Osteoblast (primary cell): ENCODE measurements at regions not wholly inside any gene's neighbourhood (a gene's known extent, or its start where the extent isn't known, plus 50 kb on each side); places are given as distances from the start of the nearest gene placed in this dataset.

ENCODE experiments used
- DNase-seq: peaks from one replicate; pipeline ENCODE4 v3.0.0; 2011; ENCODE audit warnings: low spot score, mixed read lengths; ENCODE audit not compliant: insufficient read length; ENCODE audit errors: missing footprints
- H2AFZ ChIP-seq: 2 replicates; pipeline ENCODE4 v1.6.0; 2011; ENCODE audit warnings: mild to moderate bottlenecking, low read length
- H3K27ac ChIP-seq: 2 replicates; pipeline ENCODE4 v1.5.1; 2011; ENCODE audit warnings: mild to moderate bottlenecking, low read depth, low read length, moderate library complexity
- H3K27me3 ChIP-seq: 2 replicates; pipeline ENCODE4 v1.6.0; 2012; ENCODE audit warnings: mild to moderate bottlenecking, control low read depth, inconsistent platforms, low read length, moderate library complexity; ENCODE audit not compliant: insufficient read depth
- H3K36me3 ChIP-seq: 2 replicates; pipeline ENCODE4 v1.5.1; 2011; ENCODE audit warnings: mild to moderate bottlenecking, low read length, control low read depth, moderate library complexity; ENCODE audit not compliant: insufficient read depth
- H3K4me1 ChIP-seq: 2 replicates; pipeline ENCODE4 v1.5.1; 2011; ENCODE audit warnings: mild to moderate bottlenecking, low read length, control low read depth, moderate library complexity; ENCODE audit not compliant: insufficient read depth
- H3K4me2 ChIP-seq: 2 replicates; pipeline ENCODE4 v1.6.0; 2011; ENCODE audit warnings: mild to moderate bottlenecking, low read length; ENCODE audit not compliant: insufficient read depth
- H3K4me3 ChIP-seq: fragments of 200-600 bp; sonication (generic); 3 replicates; pipeline ENCODE4 v1.5.1; 2012; ENCODE audit warnings: mild to moderate bottlenecking, low read length, inconsistent platforms; ENCODE audit not compliant: insufficient read depth
- H3K79me2 ChIP-seq: 2 replicates; pipeline ENCODE4 v1.6.0; 2012; ENCODE audit warnings: mild to moderate bottlenecking, low read length, control low read depth, inconsistent platforms; ENCODE audit not compliant: insufficient read depth
- H3K9me3 ChIP-seq: 2 replicates; pipeline ENCODE4 v1.5.1; 2011; ENCODE audit warnings: low read depth, low read length, control low read depth
- H4K20me1 ChIP-seq: 2 replicates; pipeline ENCODE4 v1.6.0; 2012; ENCODE audit warnings: mild to moderate bottlenecking, low read length, control low read depth; ENCODE audit not compliant: insufficient read depth
- TF ChIP-seq, protein P1 (sequence below): IDR thresholded peaks from 2 replicates; pipeline ENCODE4 v1.5.1; 2011; ENCODE audit warnings: mild to moderate bottlenecking, low read depth, low read length, moderate library complexity; ENCODE audit errors: extremely low read depth

DNA sequence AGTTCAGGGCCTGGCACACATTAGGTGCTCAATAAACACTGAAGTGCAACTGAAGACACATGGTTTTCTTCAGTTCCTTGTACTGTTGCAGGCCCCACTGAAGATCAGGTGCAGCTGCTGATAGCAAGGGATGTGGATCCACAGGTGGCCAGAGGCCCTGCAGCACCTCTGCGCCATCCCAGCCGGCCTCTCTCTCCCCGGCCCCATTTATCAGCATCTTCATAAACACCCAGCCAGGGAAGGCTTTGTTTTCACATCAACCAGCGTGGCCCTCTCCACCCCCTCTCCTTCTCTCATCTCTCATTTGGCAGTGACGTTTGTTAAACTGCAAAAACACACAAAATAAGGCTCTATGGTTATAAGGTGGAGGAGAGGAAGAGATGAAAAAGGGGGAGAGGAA lies 528.8 kb downstream of the BUD13 start:
- Histone ChIP-seq H3K4me3 (no peak overlapping the region), H3K27me3 (no peaks in the 10 kb centered on the region), H3K79me2 (no peaks in the 10 kb centered on the region), H4K20me1 (no peaks in the 10 kb centered on the region), H3K4me1 (no peaks in the 10 kb centered on the region), H3K27ac (no peak overlapping the region), H3K4me2 (no peak overlapping the region), H3K9me3 (no peaks in the 10 kb centered on the region), H3K36me3 (no peaks in the 10 kb centered on the region), H2AFZ (no peak overlapping the region)
- no peak for DNase-seq
- TF ChIP-seq, protein P1, sequence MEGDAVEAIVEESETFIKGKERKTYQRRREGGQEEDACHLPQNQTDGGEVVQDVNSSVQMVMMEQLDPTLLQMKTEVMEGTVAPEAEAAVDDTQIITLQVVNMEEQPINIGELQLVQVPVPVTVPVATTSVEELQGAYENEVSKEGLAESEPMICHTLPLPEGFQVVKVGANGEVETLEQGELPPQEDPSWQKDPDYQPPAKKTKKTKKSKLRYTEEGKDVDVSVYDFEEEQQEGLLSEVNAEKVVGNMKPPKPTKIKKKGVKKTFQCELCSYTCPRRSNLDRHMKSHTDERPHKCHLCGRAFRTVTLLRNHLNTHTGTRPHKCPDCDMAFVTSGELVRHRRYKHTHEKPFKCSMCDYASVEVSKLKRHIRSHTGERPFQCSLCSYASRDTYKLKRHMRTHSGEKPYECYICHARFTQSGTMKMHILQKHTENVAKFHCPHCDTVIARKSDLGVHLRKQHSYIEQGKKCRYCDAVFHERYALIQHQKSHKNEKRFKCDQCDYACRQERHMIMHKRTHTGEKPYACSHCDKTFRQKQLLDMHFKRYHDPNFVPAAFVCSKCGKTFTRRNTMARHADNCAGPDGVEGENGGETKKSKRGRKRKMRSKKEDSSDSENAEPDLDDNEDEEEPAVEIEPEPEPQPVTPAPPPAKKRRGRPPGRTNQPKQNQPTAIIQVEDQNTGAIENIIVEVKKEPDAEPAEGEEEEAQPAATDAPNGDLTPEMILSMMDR, result no peak

DNA sequence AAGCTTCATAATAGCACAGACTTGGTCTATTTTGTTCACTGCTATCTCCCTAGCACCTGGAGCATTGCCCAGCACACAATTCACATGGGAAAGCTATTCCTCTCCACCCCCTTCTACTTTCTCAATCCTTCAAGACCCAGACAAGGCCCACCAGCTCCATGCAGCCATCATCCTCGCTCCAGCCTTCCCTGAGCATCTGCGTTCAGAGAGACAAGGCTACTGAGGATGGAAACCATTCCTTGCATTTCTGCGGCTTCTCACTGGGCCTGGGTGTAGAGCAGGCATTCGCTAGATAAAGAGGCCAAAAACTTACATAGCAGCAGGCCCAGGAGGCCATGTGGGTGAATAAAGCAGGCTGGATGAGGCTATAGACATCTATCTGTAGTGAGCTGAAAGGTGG lies 530.8 kb downstream of the BUD13 start:
- Histone ChIP-seq H3K9me3 (no peaks in the 10 kb centered on the region), H3K27me3 (no peaks in the 10 kb centered on the region), H3K36me3 (no peaks in the 10 kb centered on the region), H2AFZ (no peak overlapping the region), H3K4me3 (no peak overlapping the region), H3K79me2 (no peaks in the 10 kb centered on the region), H3K4me1 (no peaks in the 10 kb centered on the region), H3K27ac (no peak overlapping the region), H3K4me2 (no peak overlapping the region), H4K20me1 (no peaks in the 10 kb centered on the region)
- no peak for DNase-seq
- TF ChIP-seq, protein P1, result no peak

DNA sequence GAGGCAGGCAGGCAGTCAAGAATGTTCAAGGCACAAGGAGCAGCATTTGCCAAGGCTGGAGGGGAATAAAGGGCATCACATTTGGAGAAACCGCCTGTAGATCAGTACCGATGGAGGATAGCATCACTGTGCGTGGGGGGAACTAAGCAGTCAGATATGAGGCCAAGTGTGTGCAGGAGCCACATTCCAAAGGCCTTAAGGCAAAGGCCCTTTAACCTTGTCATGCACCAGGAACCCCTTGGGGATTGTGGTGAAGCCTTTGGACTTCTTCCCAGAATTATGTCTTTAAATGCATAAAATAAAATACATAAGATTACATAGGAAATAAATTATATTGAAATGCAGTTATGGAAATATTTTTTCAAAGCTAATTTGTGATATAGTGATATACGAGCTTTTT lies 532.1 kb downstream of the BUD13 start:
- TF ChIP-seq, protein P1, result no peak
- H3K27me3 ChIP-seq, result no peaks in the 10 kb centered on the region
- H3K9me3 ChIP-seq, result no peaks in the 10 kb centered on the region
- no peak overlapping the region for H3K27ac ChIP-seq
- no peak overlapping the region for H3K4me3 ChIP-seq
- H2AFZ ChIP-seq, result no peak overlapping the region
- no peaks in the 10 kb centered on the region for H3K36me3 ChIP-seq
- no peaks in the 10 kb centered on the region for H3K79me2 ChIP-seq
- no peaks in the 10 kb centered on the region for H3K4me1 ChIP-seq
- no peak for DNase-seq
- H4K20me1 ChIP-seq, result no peaks in the 10 kb centered on the region
- H3K4me2 ChIP-seq, result no peak overlapping the region

DNA sequence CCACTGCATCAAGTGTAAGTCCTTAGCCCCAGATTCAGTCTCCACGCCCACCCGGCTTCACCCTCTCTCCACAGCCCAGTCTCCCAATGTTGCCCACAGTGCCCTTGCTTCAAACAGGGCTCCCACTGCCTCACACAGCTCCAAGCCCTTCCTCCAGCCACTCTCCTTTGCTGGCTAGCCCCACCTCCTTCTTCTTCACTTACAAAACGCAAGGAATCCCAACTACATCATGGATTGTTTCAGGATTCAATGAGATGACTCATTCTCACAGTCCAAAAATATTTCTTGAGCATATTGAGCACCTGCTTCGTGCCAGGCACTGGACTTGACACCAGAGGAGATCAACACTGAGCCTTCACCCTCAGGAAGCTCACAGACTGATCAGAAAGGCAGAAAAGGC lies 533.5 kb downstream of the BUD13 start:
- TF ChIP-seq, protein P1, result no peak
- no peak overlapping the region for H3K4me3 ChIP-seq
- no peaks in the 10 kb centered on the region for H3K9me3 ChIP-seq
- H3K4me1 ChIP-seq, result no peaks in the 10 kb centered on the region
- no peaks in the 10 kb centered on the region for H3K27me3 ChIP-seq
- H3K36me3 ChIP-seq, result no peaks in the 10 kb centered on the region
- H3K79me2 ChIP-seq, result no peaks in the 10 kb centered on the region
- no peak for DNase-seq
- no peak overlapping the region for H2AFZ ChIP-seq
- H3K4me2 ChIP-seq, result no peak overlapping the region
- no peak overlapping the region for H3K27ac ChIP-seq
- H4K20me1 ChIP-seq, result no peaks in the 10 kb centered on the region
